ENCODE measurements at regions not wholly inside any gene's neighbourhood (a gene's known extent, or its start where the extent isn't known, plus 50 kb on each side); places are given as distances from the start of the nearest gene placed in this dataset.

- POLR2A ChIA-PET (ENCODE audit: partially characterized antibody): no interaction called here
- no peak overlapping the region for H3K4ac ChIP-seq (replicated peaks; ENCODE audit: insufficient read length, low read depth, low read length)
- H3K23me2 ChIP-seq (ENCODE audit: low read depth, low read length): no peaks in the 10 kb centered on the region
- peak overlapping the region; percentile 75 for H2AFZ ChIP-seq (ENCODE audit: low read length)
- H3K4me2 ChIP-seq (ENCODE audit: insufficient read depth in 1 of 2, low read depth in 2 of 2, low read length in 2 of 2): peak overlapping the region in 1 of 2 experiments; percentile 6; a peak in 1 of 4 replicates
- no peak overlapping the region for H2BK5ac ChIP-seq (ENCODE audit: low read depth, low read length)
- peak overlapping the region in 1 of 4 experiments; percentile 1; a peak in 1 of 8 replicates for H3K4me3 ChIP-seq (ENCODE audit: extremely low read depth in 1 of 4, insufficient read depth in 2 of 4, low read depth in 3 of 4, low read length in 4 of 4)
- no peaks in the 10 kb centered on the region for H3K36me3 ChIP-seq (ENCODE audit: control insufficient read depth in 2 of 4, insufficient read depth in 4 of 4, low read length in 3 of 4)
- H4K5ac ChIP-seq (ENCODE audit: insufficient read length, low read depth, low read length): no peak overlapping the region
- DNase-seq (ENCODE audit: low read depth in 1 of 2, low spot score in 2 of 2) (no peak), FAIRE-seq (no peak)
- no peak overlapping the region for H4K91ac ChIP-seq (replicated peaks; ENCODE audit: insufficient read length, low read length)
- no peaks in the 10 kb centered on the region for H3K9me3 ChIP-seq (ENCODE audit: insufficient read depth in 2 of 2, low read depth in 1 of 2, low read length in 1 of 2)
- WGBS, 2 experiments (ENCODE audit: extremely low coverage in 1 of 2, insufficient coverage in 1 of 2, insufficient read length in 1 of 2, insufficient replicate concordance in 2 of 2, low coverage in 1 of 2, low lambda C conversion rate in 2 of 2, missing lambda C conversion rate in 1 of 2): 85% methylated on average over 1 of the region's 2 CpGs; no CpG with 5 or more reads in 1 of the 2 experiments
- no peaks in the 10 kb centered on the region for H4K20me1 ChIP-seq (replicated peaks in 1 of 2; ENCODE audit: control insufficient read depth in 1 of 2, insufficient read depth in 2 of 2, low read length in 2 of 2)
- no peak overlapping the region for H4K8ac ChIP-seq (ENCODE audit: extremely low read depth, insufficient read depth, low read length)
- no peak overlapping the region for H2BK120ac ChIP-seq (replicated peaks; ENCODE audit: low read depth, low read length)
- H3K79me2 ChIP-seq (ENCODE audit: control insufficient read depth in 1 of 2, insufficient read depth in 2 of 2, low read length in 2 of 2): no peaks in the 10 kb centered on the region
- no peaks in the 10 kb centered on the region for H3K79me1 ChIP-seq (ENCODE audit: low read depth, low read length)
- no peak overlapping the region for H3K56ac ChIP-seq (replicated peaks; ENCODE audit: insufficient read length, low read depth, low read length)
- H2BK15ac ChIP-seq (ENCODE audit: low read length): no peak overlapping the region
- no peak overlapping the region for H3K14ac ChIP-seq (ENCODE audit: insufficient read length)
- CTCF ChIA-PET (ENCODE audit: partially characterized antibody): no interaction called here
- no peaks in the 10 kb centered on the region for H3K27me3 ChIP-seq (replicated peaks in 1 of 4; ENCODE audit: control insufficient read depth in 3 of 4, extremely low read depth in 1 of 4, insufficient read depth in 3 of 4, low read length in 3 of 4)
- H3K27ac ChIP-seq (ENCODE audit: low read depth, low read length): no peak overlapping the region
- no peak overlapping the region for H3K9ac ChIP-seq (replicated peaks in 1 of 4; ENCODE audit: extremely low read depth in 1 of 4, low read depth in 3 of 4, low read length in 3 of 4)
- no peak overlapping the region for H3K18ac ChIP-seq (ENCODE audit: extremely low read depth, low read length)
- H2BK20ac ChIP-seq (ENCODE audit: low read length): no peak overlapping the region
- no peak overlapping the region for H2BK12ac ChIP-seq (ENCODE audit: low read depth, low read length)
- no peak overlapping the region for H2AK5ac ChIP-seq (ENCODE audit: low read depth, low read length)
- H3K4me1 ChIP-seq (replicated peaks in 1 of 4; ENCODE audit: control insufficient read depth in 3 of 4, insufficient read depth in 4 of 4, low read length in 3 of 4): no peaks in the 10 kb centered on the region
- no peak overlapping the region for H3K23ac ChIP-seq (ENCODE audit: insufficient read length)
- TF ChIP-seq RNF2 (IDR thresholded peaks at IDR 0.05; ENCODE audit: borderline replicate concordance, low read depth, low read length, missing control alignments, poor library complexity, severe bottlenecking) (no peak), POU5F1 (IDR thresholded peaks at IDR 0.05; ENCODE audit: low read depth, low read length) (no peak), TCF12 (IDR thresholded peaks at IDR 0.05; ENCODE audit: low read depth, low read length) (no peak), BCL11A (IDR thresholded peaks at IDR 0.05; ENCODE audit: low read depth in 2 of 2, low read length in 2 of 2) (no peak), NANOG (IDR thresholded peaks at IDR 0.05; ENCODE audit: insufficient read depth, low read depth, low read length, poor library complexity, severe bottlenecking) (no peak)
These were observed 971.1 kb upstream of the COX7C start for GRCh38 chr5:85646641-85647040.

All from H1 (cell line).